ENCODE measurements at regions not wholly inside any gene's neighbourhood (a gene's known extent, or its start where the extent isn't known, plus 50 kb on each side); places are given as distances from the start of the nearest gene placed in this dataset.
"Not testable (repeated sequence)": the region's sequence is repeated elsewhere in the genome, so short reads cannot be mapped to it uniquely, and the experiment has no call there.

- no peak for DNase-seq
These were observed 650.5 kb downstream of the UTRN start for GRCh38 chr6:144935661-144936060.

GRCh38 chr6:144936764-144937163 lies 651.6 kb downstream of the UTRN start:
- no peak for DNase-seq

- DNase-seq, result no peak
These were observed 654.8 kb downstream of the UTRN start for GRCh38 chr6:144939921-144940320.

GRCh38 chr6:144944106-144944505 lies 659.0 kb downstream of the UTRN start:
- no peak for DNase-seq

- no peak for DNase-seq
These were observed 662.4 kb downstream of the UTRN start for GRCh38 chr6:144947398-144947976.

GRCh38 chr6:144951730-144952437 lies 666.7 kb downstream of the UTRN start:
- no peak for DNase-seq

GRCh38 chr6:144952456-144953240 lies 667.5 kb downstream of the UTRN start:
- DNase-seq, result no peak

- DNase-seq, result no peak
These were observed 668.6 kb downstream of the UTRN start for GRCh38 chr6:144953552-144954240.

- no peak for DNase-seq
These were observed 669.1 kb downstream of the UTRN start for GRCh38 chr6:144954241-144954556.

- DNase-seq, result no peak
These were observed 670.3 kb downstream of the UTRN start for GRCh38 chr6:144955392-144955791.

- DNase-seq, result no peak
These were observed 670.7 kb downstream of the UTRN start for GRCh38 chr6:144955859-144956258.

GRCh38 chr6:144956697-144957096 lies 671.6 kb downstream of the UTRN start:
- not testable (repeated sequence) for DNase-seq

GRCh38 chr6:144957236-144957937 lies 672.3 kb downstream of the UTRN start:
- DNase-seq, result no peak

- no peak for DNase-seq
These were observed 684.0 kb downstream of the UTRN start for GRCh38 chr6:144969154-144969553.

- DNase-seq, result no peak
These were observed 684.6 kb downstream of the UTRN start for GRCh38 chr6:144969602-144970272.

- not testable (repeated sequence) for DNase-seq
These were observed 692.2 kb downstream of the UTRN start for GRCh38 chr6:144977250-144977864.

- no peak for DNase-seq
These were observed 693.1 kb downstream of the UTRN start for GRCh38 chr6:144978208-144978607.

GRCh38 chr6:144986271-144986670 lies 701.1 kb downstream of the UTRN start:
- DNase-seq, result no peak

GRCh38 chr6:144989319-144990107 lies 704.4 kb downstream of the UTRN start:
- DNase-seq, result no peak

- DNase-seq, result no peak
These were observed 705.6 kb downstream of the UTRN start for GRCh38 chr6:144990784-144991183.

- DNase-seq, result no peak
These were observed 708.7 kb downstream of the UTRN start for GRCh38 chr6:144993870-144994269.

All from inflammatory macrophage treated with lipopolysaccharide for 1 hour (primary cell).